OCI-LY1 (cell line): ENCODE measurements at regions not wholly inside any gene's neighbourhood (a gene's known extent, or its start where the extent isn't known, plus 50 kb on each side); places are given as distances from the start of the nearest gene placed in this dataset.

Experiments used
- H2AFZ ChIP-seq: fragments of 200-600 bp; sonication (generic), shearing (Covaris generic); 2 replicates; pipeline ENCODE4 v1.6.0; 2014; ENCODE audit warnings: antibody characterized with exemption, mild to moderate bottlenecking, low read length
- H3F3A ChIP-seq: fragments of 200-600 bp; sonication (generic), shearing (Covaris generic); 2 replicates; pipeline ENCODE4 v1.6.0; 2014; ENCODE audit warnings: mild to moderate bottlenecking, antibody characterized with exemption, low read length, moderate library complexity; ENCODE audit not compliant: insufficient read depth
- H3K27ac ChIP-seq: fragments of 200-600 bp; sonication (generic); 2 replicates; pipeline ENCODE4 v1.5.1; 2014; ENCODE audit warnings: low read length, mixed run types, mild to moderate bottlenecking, low read depth; ENCODE audit not compliant: poor library complexity, severe bottlenecking
- H3K27me3 ChIP-seq: fragments of 200-600 bp; sonication (generic); 2 replicates; pipeline ENCODE4 v1.6.0; 2014; ENCODE audit warnings: antibody characterized with exemption, mild to moderate bottlenecking, low read length, moderate library complexity; ENCODE audit not compliant: insufficient read depth
- H3K36me3 ChIP-seq: fragments of 200-600 bp; sonication (generic); 2 replicates; pipeline ENCODE4 v1.6.1; 2014; ENCODE audit warnings: mild to moderate bottlenecking, antibody characterized with exemption, low read length, moderate library complexity, mixed read lengths; ENCODE audit not compliant: insufficient read depth
- H3K4me1 ChIP-seq: fragments of 200-600 bp; sonication (generic); 2 replicates; pipeline ENCODE4 v1.5.1; 2014; ENCODE audit warnings: mild to moderate bottlenecking, low read length, moderate library complexity; ENCODE audit not compliant: insufficient read depth, severe bottlenecking
- H3K4me2 ChIP-seq: fragments of 200-600 bp; sonication (generic), shearing (Covaris generic); 2 replicates; pipeline ENCODE4 v1.6.1; 2014; ENCODE audit warnings: low read length
- H3K4me3 ChIP-seq: fragments of 200-600 bp; sonication (generic); 2 replicates; pipeline ENCODE4 v1.5.1; 2014; ENCODE audit warnings: low read length, low read depth, mild to moderate bottlenecking, mixed read lengths; ENCODE audit not compliant: poor library complexity, severe bottlenecking
- H3K79me2 ChIP-seq: fragments of 200-600 bp; shearing (Covaris generic); 2 replicates; pipeline ENCODE4 v1.6.1; 2016; ENCODE audit warnings: mixed run types, low read length, mixed read lengths; ENCODE audit not compliant: insufficient read depth
- H3K9ac ChIP-seq: fragments of 200-600 bp; sonication (generic), shearing (Covaris generic); 2 replicates; pipeline ENCODE4 v1.6.1; 2014; ENCODE audit warnings: mild to moderate bottlenecking, low read length, mixed read lengths
- H3K9me2 ChIP-seq: fragments of 200-600 bp; sonication (generic), shearing (Covaris generic); 2 replicates; pipeline ENCODE4 v1.6.1; 2014; ENCODE audit warnings: low read depth, mild to moderate bottlenecking, low read length, mixed read lengths
- H3K9me3 ChIP-seq: fragments of 200-600 bp; shearing (Covaris generic); 2 replicates; pipeline ENCODE4 v1.6.1; 2014; ENCODE audit warnings: low read length, mixed read lengths
- H4K20me1 ChIP-seq: fragments of 200-600 bp; sonication (generic), shearing (Covaris generic); 2 replicates; pipeline ENCODE4 v1.6.0; 2016; ENCODE audit warnings: mild to moderate bottlenecking, low read length; ENCODE audit not compliant: insufficient read depth
- CTCF ChIP-seq: fragments of 200-600 bp; sonication (generic), shearing (Covaris generic); IDR thresholded peaks from 2 replicates; pipeline ENCODE4 v1.5.1; 2017; ENCODE audit warnings: mild to moderate bottlenecking, antibody characterized with exemption, low read length, moderate library complexity, mixed read lengths
- EZH2 ChIP-seq: fragments of 200-600 bp; sonication (generic), shearing (Covaris generic); IDR thresholded peaks from 2 replicates; pipeline ENCODE4 v1.8.0; 2017; ENCODE audit warnings: borderline replicate concordance, mixed run types, mild to moderate bottlenecking, antibody characterized with exemption, low read length, moderate library complexity, mixed read lengths

GRCh38 chr5:5043346-5043745, 96.8 kb upstream of the ADAMTS16 start:
- no peak overlapping the region for H2AFZ ChIP-seq

GRCh38 chr5:5044247-5044840, 95.8 kb upstream of the ADAMTS16 start:
- Histone ChIP-seq H3K27me3 (no peaks in the 10 kb centered on the region), H3K4me3 (no peak overlapping the region), H3K36me3 (no peaks in the 10 kb centered on the region), H4K20me1 (no peaks in the 10 kb centered on the region), H3K27ac (no peak overlapping the region), H2AFZ (no peak overlapping the region), H3K9me3 (no peaks in the 10 kb centered on the region), H3K4me1 (no peaks in the 10 kb centered on the region), H3K79me2 (no peaks in the 10 kb centered on the region), H3K9me2 (no peaks in the 10 kb centered on the region), H3K4me2 (no peak overlapping the region), H3F3A (no peaks in the 10 kb centered on the region), H3K9ac (no peak overlapping the region)
- TF ChIP-seq EZH2 (no peak), CTCF (no peak)

More at GRCh38 chr5:5043346-5043745, 96.8 kb upstream of the ADAMTS16 start:
- H3K9me2 ChIP-seq: no peaks in the 10 kb centered on the region
- H3K4me2 ChIP-seq: no peak overlapping the region
- H3F3A ChIP-seq: no peaks in the 10 kb centered on the region
- H3K4me1 ChIP-seq: no peaks in the 10 kb centered on the region
- no peaks in the 10 kb centered on the region for H3K36me3 ChIP-seq
- no peaks in the 10 kb centered on the region for H3K27me3 ChIP-seq
- no peak for TF ChIP-seq EZH2
- TF ChIP-seq CTCF: no peak
- H4K20me1 ChIP-seq: no peaks in the 10 kb centered on the region
- no peak overlapping the region for H3K4me3 ChIP-seq
- H3K9ac ChIP-seq: no peak overlapping the region
- no peaks in the 10 kb centered on the region for H3K79me2 ChIP-seq
- H3K9me3 ChIP-seq: no peaks in the 10 kb centered on the region
- no peak overlapping the region for H3K27ac ChIP-seq

GRCh38 chr5:5046680-5047502, 93.2 kb upstream of the ADAMTS16 start:
- Histone ChIP-seq H3K27ac (no peak overlapping the region), H3K4me1 (no peaks in the 10 kb centered on the region), H3K4me3 (no peak overlapping the region), H2AFZ (no peak overlapping the region), H3K36me3 (no peaks in the 10 kb centered on the region), H3K9ac (no peak overlapping the region), H3K79me2 (no peaks in the 10 kb centered on the region), H3F3A (no peaks in the 10 kb centered on the region), H3K27me3 (no peaks in the 10 kb centered on the region), H3K4me2 (no peak overlapping the region), H3K9me2 (no peaks in the 10 kb centered on the region), H3K9me3 (no peaks in the 10 kb centered on the region), H4K20me1 (no peaks in the 10 kb centered on the region)
- TF ChIP-seq CTCF (no peak), EZH2 (no peak)
